PC-3 (cell line): ENCODE measurements at regions not wholly inside any gene's neighbourhood (a gene's known extent, or its start where the extent isn't known, plus 50 kb on each side); places are given as distances from the start of the nearest gene placed in this dataset.

Experiments used
- ATAC-seq: fragments of 200-7000 bp; cut with Tn5 transposase; 2 replicates; pipeline ENCODE4 v1.9.1; 2020; ENCODE audit warnings: mild to moderate bottlenecking, moderate library complexity
- BruUV-seq: library from RNA; stranded (reverse); fragments of 400-500 nt; replicated peaks from 2 replicates; lab custom pipeline; 2021; lab: Mats Ljungman, UMichigan
- CTCF ChIA-PET: fragments of 300-600 bp; sonication (Branson Sonifier 250); formaldehyde crosslinking; loops from one replicate; lab custom pipeline; 2022; ENCODE audit warnings: antibody characterized with exemption; lab: Charles Lee
- POLR2A ChIA-PET: fragments of 300-600 bp; sonication (Branson Sonifier 250); formaldehyde crosslinking; loops from one replicate; lab custom pipeline; 2022; ENCODE audit warnings: antibody characterized with exemption; ENCODE audit not compliant: unreplicated experiment; lab: Charles Lee
- DNase-seq: peaks from one replicate; pipeline ENCODE4 v3.0.0-alpha.2; 2015
- H2AFZ ChIP-seq: fragments of 300-600 bp; sonication (generic); 2 replicates; pipeline ENCODE4 v1.6.0; 2016; ENCODE audit warnings: antibody characterized with exemption, low read length
- H3F3A ChIP-seq: fragments of 300-600 bp; sonication (generic); one replicate; pipeline ENCODE4 v1.6.0; 2017; ENCODE audit warnings: antibody characterized with exemption, low read length, control low read depth, mild to moderate bottlenecking; ENCODE audit not compliant: unreplicated experiment
- H3K27ac ChIP-seq: fragments of 300-600 bp; sonication (generic); 2 replicates; pipeline ENCODE4 v1.5.1; 2016; ENCODE audit warnings: mild to moderate bottlenecking, low read length
- H3K27me3 ChIP-seq: fragments of 300-600 bp; sonication (generic); 2 replicates; pipeline ENCODE4 v1.6.1; 2016; ENCODE audit warnings: low read length, mixed read lengths
- H3K36me3 ChIP-seq: fragments of 300-600 bp; sonication (generic); 2 replicates; pipeline ENCODE4 v1.6.1; 2016; ENCODE audit warnings: low read depth, mixed run types, low read length, mixed read lengths
- H3K4me1 ChIP-seq: fragments of 300-600 bp; sonication (generic); 2 replicates; pipeline ENCODE4 v1.5.1; 2016; ENCODE audit warnings: low read length; ENCODE audit not compliant: insufficient read depth
- H3K4me2 ChIP-seq: fragments of 300-600 bp; sonication (generic); 2 replicates; pipeline ENCODE4 v1.6.0; 2016; ENCODE audit warnings: low read length
- H3K4me3 ChIP-seq: fragments of 300-600 bp; sonication (generic); 2 replicates; pipeline ENCODE4 v1.5.1; 2016; ENCODE audit warnings: mild to moderate bottlenecking, low read length, mixed read lengths
- H3K79me2 ChIP-seq: fragments of 300-600 bp; sonication (generic); 2 replicates; pipeline ENCODE4 v1.6.1; 2017; ENCODE audit warnings: low read length, mixed read lengths
- H3K9ac ChIP-seq: fragments of 300-600 bp; sonication (generic); 2 replicates; pipeline ENCODE4 v1.6.0; 2016; ENCODE audit warnings: mild to moderate bottlenecking, low read length
- H3K9me2 ChIP-seq: fragments of 300-600 bp; sonication (generic); replicated peaks from 2 replicates; pipeline ENCODE4 v1.6.1; 2016; ENCODE audit warnings: mixed run types, low read length, mixed read lengths
- H3K9me3 ChIP-seq: fragments of 300-600 bp; sonication (generic); 2 replicates; pipeline ENCODE4 v1.6.1; 2016; ENCODE audit warnings: low read length, mixed read lengths
- H4K20me1 ChIP-seq: fragments of 300-600 bp; sonication (generic); 2 replicates; pipeline ENCODE4 v1.6.1; 2016; ENCODE audit warnings: low read length, mixed read lengths
- EZH2 ChIP-seq: fragments of 300-600 bp; sonication (generic); IDR thresholded peaks from one replicate; pipeline ENCODE4 v1.6.1; 2017; ENCODE audit warnings: antibody characterized with exemption, mild to moderate bottlenecking, low read length; ENCODE audit not compliant: unreplicated experiment
- EZH2phosphoT487 ChIP-seq: fragments of 300-600 bp; sonication (generic); IDR thresholded peaks from 2 replicates; pipeline ENCODE4 v1.6.1; 2018; ENCODE audit warnings: mild to moderate bottlenecking, antibody characterized with exemption, low read length, borderline replicate concordance
- intact Hi-C: fragments of 100-400 bp; cut with micrococcal nuclease; formaldehyde crosslinking; loops from 2 replicates; pipeline ENCODE4 v1.9.0; 2023
- TF ChIP-seq, protein P1 (sequence below): fragments of 300-600 bp; sonication (generic); conservative IDR thresholded peaks from 2 replicates; pipeline ENCODE4 v1.5.1; 2017; ENCODE audit warnings: antibody characterized with exemption, low read depth, mild to moderate bottlenecking, low read length

DNA sequence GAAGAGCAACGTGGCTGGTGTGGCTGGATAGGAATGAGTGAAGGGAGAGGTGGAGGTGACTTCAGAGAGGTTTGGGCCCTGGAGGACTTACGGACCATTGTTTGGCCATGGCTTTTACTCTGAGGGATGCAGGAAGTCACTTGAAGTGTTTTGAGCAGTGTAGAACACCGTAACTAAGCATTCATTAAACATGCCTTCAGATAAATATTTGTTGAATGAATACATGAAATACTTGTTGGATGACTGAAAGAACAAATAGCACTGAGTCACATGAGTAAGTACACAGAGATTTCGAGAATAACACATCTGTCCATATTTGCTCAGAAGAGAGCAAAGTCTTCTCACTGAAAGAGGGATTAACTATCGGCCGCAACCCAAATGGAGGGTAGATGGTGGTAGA lies 182.7 kb upstream of the SNX19 start:
- Histone ChIP-seq H3K27me3 (peaks cover 2% of the 10 kb centered on the region; the same call in 1 of the 2 replicates), H4K20me1 (no peaks in the 10 kb centered on the region), H3K4me1 (peaks cover 19% of the 10 kb centered on the region), H3K79me2 (no peaks in the 10 kb centered on the region), H3K27ac (peak overlapping the region; percentile 57), H3K36me3 (no peaks in the 10 kb centered on the region), H3K4me3 (no peak overlapping the region), H2AFZ (0 out of 2 replicates have a peak overlapping the region, but pooled peaks have one; percentile 2), H3K4me2 (peak overlapping the region; percentile 32), H3F3A (no peaks in the 10 kb centered on the region), H3K9ac (no peak overlapping the region), H3K9me2 (no peaks in the 10 kb centered on the region), H3K9me3 (no peaks in the 10 kb centered on the region)
- no TSS peak for BruUV-seq
- DNase-seq (peak; percentile 92), ATAC-seq (peak; percentile 89)
- ChIA-PET POLR2A (no interaction called here), CTCF (no interaction called here)
- TF ChIP-seq EZH2phosphoT487 (no peak), EZH2 (no peak)
- TF ChIP-seq, protein P1, sequence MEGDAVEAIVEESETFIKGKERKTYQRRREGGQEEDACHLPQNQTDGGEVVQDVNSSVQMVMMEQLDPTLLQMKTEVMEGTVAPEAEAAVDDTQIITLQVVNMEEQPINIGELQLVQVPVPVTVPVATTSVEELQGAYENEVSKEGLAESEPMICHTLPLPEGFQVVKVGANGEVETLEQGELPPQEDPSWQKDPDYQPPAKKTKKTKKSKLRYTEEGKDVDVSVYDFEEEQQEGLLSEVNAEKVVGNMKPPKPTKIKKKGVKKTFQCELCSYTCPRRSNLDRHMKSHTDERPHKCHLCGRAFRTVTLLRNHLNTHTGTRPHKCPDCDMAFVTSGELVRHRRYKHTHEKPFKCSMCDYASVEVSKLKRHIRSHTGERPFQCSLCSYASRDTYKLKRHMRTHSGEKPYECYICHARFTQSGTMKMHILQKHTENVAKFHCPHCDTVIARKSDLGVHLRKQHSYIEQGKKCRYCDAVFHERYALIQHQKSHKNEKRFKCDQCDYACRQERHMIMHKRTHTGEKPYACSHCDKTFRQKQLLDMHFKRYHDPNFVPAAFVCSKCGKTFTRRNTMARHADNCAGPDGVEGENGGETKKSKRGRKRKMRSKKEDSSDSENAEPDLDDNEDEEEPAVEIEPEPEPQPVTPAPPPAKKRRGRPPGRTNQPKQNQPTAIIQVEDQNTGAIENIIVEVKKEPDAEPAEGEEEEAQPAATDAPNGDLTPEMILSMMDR, result no peak
- intact Hi-C loops, result no loop called here

DNA sequence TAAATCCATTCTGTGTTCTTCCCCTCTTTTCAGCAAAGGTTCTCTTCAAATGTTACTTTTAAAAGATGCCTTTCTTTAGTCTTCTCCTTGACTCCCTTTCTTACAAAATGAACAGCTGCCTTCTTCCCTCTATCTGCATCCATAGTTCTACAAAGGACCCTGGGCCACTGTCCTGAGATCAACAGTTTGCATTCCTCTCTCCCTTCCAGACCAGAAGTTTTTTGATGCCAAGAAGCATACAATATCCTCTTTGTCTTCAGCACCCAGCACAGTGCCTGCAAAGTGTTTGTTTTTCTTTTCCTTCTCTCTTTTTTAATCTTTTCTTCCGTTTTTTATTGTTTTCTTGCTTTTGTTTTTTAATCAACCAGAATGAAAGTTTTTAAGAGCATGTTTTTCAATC lies 183.5 kb upstream of the SNX19 start:
- Histone ChIP-seq H3K9me3 (no peaks in the 10 kb centered on the region), H3K4me1 (peaks cover 19% of the 10 kb centered on the region), H3K9me2 (no peaks in the 10 kb centered on the region), H3K79me2 (no peaks in the 10 kb centered on the region), H3K27me3 (peaks cover 6% of the 10 kb centered on the region; the same call in 1 of the 2 replicates), H3K27ac (peak overlapping the region; percentile 55), H2AFZ (no peak overlapping the region), H3K4me3 (no peak overlapping the region), H3F3A (no peaks in the 10 kb centered on the region), H3K36me3 (no peaks in the 10 kb centered on the region), H3K9ac (peak overlapping the region; percentile 2; the same call in 1 of the 2 replicates), H4K20me1 (no peaks in the 10 kb centered on the region), H3K4me2 (peak overlapping the region; percentile 28)
- DNase-seq, result peak; percentile 46
- CTCF ChIA-PET, result no interaction called here
- intact Hi-C loops, result no loop called here
- no TSS peak for BruUV-seq
- POLR2A ChIA-PET, result no interaction called here
- peak; percentile 34; the same call in 1 of the 2 replicates for ATAC-seq
- TF ChIP-seq EZH2, result no peak
- TF ChIP-seq, protein P1, result no peak
- no peak for TF ChIP-seq EZH2phosphoT487

DNA sequence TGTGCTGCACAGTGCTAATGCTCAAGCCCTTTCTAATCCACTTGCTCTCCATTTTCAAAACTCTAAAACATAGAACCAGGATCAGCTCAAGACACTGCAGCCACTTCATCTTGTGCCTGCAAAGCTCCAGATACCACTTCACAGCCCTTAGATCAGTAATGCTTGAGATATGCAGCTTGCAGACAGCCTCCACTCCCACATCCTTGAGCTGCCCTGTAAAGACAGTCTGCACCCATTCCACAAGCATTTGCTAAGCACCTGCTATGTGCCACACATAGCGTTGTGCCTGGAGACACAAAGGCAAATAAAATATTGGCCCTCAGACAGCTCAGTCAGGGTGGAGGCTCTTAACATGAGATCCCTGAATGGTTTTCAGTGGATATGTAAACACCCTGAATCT lies 192.5 kb upstream of the SNX19 start:
- intact Hi-C loops, result no loop called here
- CTCF ChIA-PET, result no interaction called here
- Histone ChIP-seq H3K4me2 (no peak overlapping the region), H3K36me3 (no peaks in the 10 kb centered on the region), H3K9me3 (no peaks in the 10 kb centered on the region), H3K9me2 (no peaks in the 10 kb centered on the region), H4K20me1 (no peaks in the 10 kb centered on the region), H3K27me3 (peaks cover 44% of the 10 kb centered on the region), H3K27ac (no peak overlapping the region), H3F3A (no peaks in the 10 kb centered on the region), H3K4me1 (0 out of 2 replicates have a peak, but pooled peaks cover 14% of the 10 kb centered on the region), H3K9ac (no peak overlapping the region), H3K79me2 (no peaks in the 10 kb centered on the region), H2AFZ (no peak overlapping the region), H3K4me3 (no peak overlapping the region)
- DNase-seq (peak; percentile 39), ATAC-seq (no peak)
- POLR2A ChIA-PET, result no interaction called here
- no peak for TF ChIP-seq EZH2
- no peak for TF ChIP-seq EZH2phosphoT487
- TF ChIP-seq, protein P1, result no peak
- BruUV-seq, result no TSS peak
